Upper lobe of left lung (tissue), 6 donors: ENCODE measurements at regions not wholly inside any gene's neighbourhood (a gene's known extent, or its start where the extent isn't known, plus 50 kb on each side); places are given as distances from the start of the nearest gene placed in this dataset.

Experiments used
- ATAC-seq, 2 donors: fragments of 200-7000 bp; cut with Tn5 transposase; one replicate each; pipeline ENCODE4 v1.9.1; 2022; ENCODE audit warnings: mild to moderate bottlenecking in 2 of 2, moderate library complexity in 2 of 2; ENCODE audit not compliant: low FRiP score in 2 of 2
- DNase-seq, 2 donors: peaks; one replicate each; pipeline ENCODE4 v3.0.0-alpha.2; 2019 to 2020
- H3K27ac ChIP-seq, 4 donors: fragments of 200-600 bp; sonication (generic); one replicate each; pipeline ENCODE4 v1.5.1; 2016 to 2019
- H3K27me3 ChIP-seq, 4 donors: fragments of 200-600 bp; sonication (generic); one replicate each; pipeline ENCODE4 v1.5.1; 2017 to 2019
- H3K36me3 ChIP-seq, 4 donors: fragments of 200-600 bp; sonication (generic); one replicate each; pipeline ENCODE4 v1.5.1; 2016 to 2019
- H3K4me1 ChIP-seq, 4 donors: fragments of 200-600 bp; sonication (generic); one replicate each; pipeline ENCODE4 v1.5.1; 2018 to 2019
- H3K4me3 ChIP-seq, 4 donors: fragments of 200-600 bp; sonication (generic); one replicate each; pipeline ENCODE4 v1.5.1; 2017 to 2019; ENCODE audit warnings: mild to moderate bottlenecking in 2 of 4, moderate library complexity in 1 of 4
- H3K9me3 ChIP-seq, 4 donors: fragments of 200-600 bp; sonication (generic); one replicate each; pipeline ENCODE4 v1.5.1; 2018 to 2019
- EP300 ChIP-seq, 4 donors: sonication (generic); formaldehyde crosslinking; IDR thresholded peaks; one replicate each; pipeline ENCODE4 v1.5.1; 2017; ENCODE audit warnings: antibody characterized with exemption in 4 of 4, control low read depth in 2 of 4
- POLR2A ChIP-seq, 4 donors: fragments of 450-650 bp; IDR thresholded peaks; one replicate each; pipeline ENCODE4 v1.5.1; 2016 to 2017; ENCODE audit warnings: antibody characterized with exemption in 4 of 4, mild to moderate bottlenecking in 2 of 4
- POLR2AphosphoS5 ChIP-seq, 2 donors: sonication (generic); formaldehyde crosslinking; IDR thresholded peaks; one replicate each; pipeline ENCODE4 v1.5.1; 2017; ENCODE audit warnings: antibody characterized with exemption in 2 of 2
- small RNA-seq, 4 donors: library from RNA; depleted of rRNA; stranded (forward); fragments of <200 nt; gene quantifications; one replicate each; pipeline ENCODE3, GENCODE V24; 2016
- TF ChIP-seq, protein P1 (sequence below), 6 experiments: fragments of 450-650 bp in 4 of 6; fragments of 200-600 bp in 2 of 6; sonication (generic) in 2 of 6; IDR thresholded peaks; one replicate each; pipeline ENCODE4 v1.5.1; 2016 to 2019; ENCODE audit warnings: antibody characterized with exemption in 6 of 6
- donor health status: DM: no; HTN: no; CAD: no; lungs with moderate emphysema.
- donor health status: DM: no; HTN: yes; CAD: no; lungs with severe emphysema.

DNA sequence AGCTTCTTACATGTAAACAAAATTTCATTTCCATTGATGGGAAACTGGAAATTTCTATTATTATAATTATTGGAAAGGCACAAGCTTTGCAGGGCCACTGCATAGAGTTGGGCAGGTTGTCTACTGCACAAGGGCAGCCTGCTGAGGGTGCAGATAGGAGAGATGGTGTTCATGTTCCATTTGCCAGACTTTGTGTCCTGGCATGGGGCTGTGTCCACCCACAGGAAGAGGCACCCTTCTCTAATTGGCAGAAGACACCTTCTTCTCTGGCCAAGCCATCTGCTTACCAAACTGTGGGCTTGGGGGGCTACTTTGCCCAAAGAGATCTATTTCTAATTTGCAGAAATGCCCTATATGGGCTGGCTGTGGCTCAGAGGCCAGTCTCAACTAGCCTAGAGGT is 140.7 kb downstream of the GATB start:
- ATAC-seq, result no peak

More for the DNA sequence above, 140.7 kb downstream of the GATB start:
- no peak overlapping the region for H3K4me3 ChIP-seq
- no peaks in the 10 kb centered on the region for H3K9me3 ChIP-seq
- no peaks in the 10 kb centered on the region for H3K4me1 ChIP-seq
- H3K27ac ChIP-seq, result no peak overlapping the region
- no peaks in the 10 kb centered on the region for H3K36me3 ChIP-seq
- DNase-seq, result no peak
- TF ChIP-seq POLR2AphosphoS5 (IDR thresholded peaks at IDR 0.05) (no peak), EP300 (IDR thresholded peaks at IDR 0.05) (no peak), POLR2A (IDR thresholded peaks at IDR 0.05) (no peak)
- TF ChIP-seq, protein P1, sequence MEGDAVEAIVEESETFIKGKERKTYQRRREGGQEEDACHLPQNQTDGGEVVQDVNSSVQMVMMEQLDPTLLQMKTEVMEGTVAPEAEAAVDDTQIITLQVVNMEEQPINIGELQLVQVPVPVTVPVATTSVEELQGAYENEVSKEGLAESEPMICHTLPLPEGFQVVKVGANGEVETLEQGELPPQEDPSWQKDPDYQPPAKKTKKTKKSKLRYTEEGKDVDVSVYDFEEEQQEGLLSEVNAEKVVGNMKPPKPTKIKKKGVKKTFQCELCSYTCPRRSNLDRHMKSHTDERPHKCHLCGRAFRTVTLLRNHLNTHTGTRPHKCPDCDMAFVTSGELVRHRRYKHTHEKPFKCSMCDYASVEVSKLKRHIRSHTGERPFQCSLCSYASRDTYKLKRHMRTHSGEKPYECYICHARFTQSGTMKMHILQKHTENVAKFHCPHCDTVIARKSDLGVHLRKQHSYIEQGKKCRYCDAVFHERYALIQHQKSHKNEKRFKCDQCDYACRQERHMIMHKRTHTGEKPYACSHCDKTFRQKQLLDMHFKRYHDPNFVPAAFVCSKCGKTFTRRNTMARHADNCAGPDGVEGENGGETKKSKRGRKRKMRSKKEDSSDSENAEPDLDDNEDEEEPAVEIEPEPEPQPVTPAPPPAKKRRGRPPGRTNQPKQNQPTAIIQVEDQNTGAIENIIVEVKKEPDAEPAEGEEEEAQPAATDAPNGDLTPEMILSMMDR (IDR thresholded peaks at IDR 0.05), result no peak
- H3K27me3 ChIP-seq, result no peaks in the 10 kb centered on the region

Small RNA genes in the stretch of these regions (small RNA-seq; reads per million reads assigned to genes)
- gene RN7SKP35, result 0 reads per million in 4 donors
